LNCAP (cell line): ENCODE measurements at regions not wholly inside any gene's neighbourhood (a gene's known extent, or its start where the extent isn't known, plus 50 kb on each side); places are given as distances from the start of the nearest gene placed in this dataset.

Source experiments
- TF ChIP-seq, protein P1 (sequence below): fragments of 450-650 bp; IDR thresholded peaks from 2 replicates; pipeline ENCODE4 v1.5.1; 2017; ENCODE audit warnings: mild to moderate bottlenecking

DNA sequence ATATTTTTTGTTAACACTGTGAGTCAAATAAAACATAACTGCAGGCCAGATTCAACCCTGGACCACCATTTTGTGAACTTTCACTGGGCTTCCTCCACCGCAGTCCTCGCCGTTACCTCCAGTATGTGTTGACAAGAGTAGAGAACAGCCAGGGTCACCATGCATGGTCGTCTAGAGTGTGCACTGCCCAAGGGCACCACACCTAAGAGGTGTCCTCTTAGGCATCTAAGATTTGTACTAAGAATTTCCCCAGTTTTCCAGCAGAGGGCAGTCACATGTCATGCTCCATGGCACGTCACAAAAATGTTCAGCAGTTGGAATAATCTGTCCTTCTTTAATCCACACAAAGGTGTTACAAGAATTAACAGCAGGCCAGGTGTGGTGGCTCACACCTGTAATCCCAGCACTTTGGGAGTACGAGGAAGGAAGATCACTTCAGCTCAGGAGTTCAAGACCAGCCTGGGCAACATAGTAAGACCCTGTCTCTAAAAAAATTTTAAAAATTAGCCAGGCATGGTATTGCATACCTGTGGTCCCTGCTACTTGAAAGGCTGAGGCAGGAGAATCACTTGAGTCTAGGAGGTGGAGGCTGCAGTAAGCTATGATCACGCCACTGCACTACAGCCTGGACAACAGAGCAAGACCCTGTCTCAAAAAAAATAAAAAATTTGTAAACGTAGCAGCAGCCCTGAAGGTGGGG, 71.2 kb upstream of the FOXK1 start:
- TF ChIP-seq, protein P1, sequence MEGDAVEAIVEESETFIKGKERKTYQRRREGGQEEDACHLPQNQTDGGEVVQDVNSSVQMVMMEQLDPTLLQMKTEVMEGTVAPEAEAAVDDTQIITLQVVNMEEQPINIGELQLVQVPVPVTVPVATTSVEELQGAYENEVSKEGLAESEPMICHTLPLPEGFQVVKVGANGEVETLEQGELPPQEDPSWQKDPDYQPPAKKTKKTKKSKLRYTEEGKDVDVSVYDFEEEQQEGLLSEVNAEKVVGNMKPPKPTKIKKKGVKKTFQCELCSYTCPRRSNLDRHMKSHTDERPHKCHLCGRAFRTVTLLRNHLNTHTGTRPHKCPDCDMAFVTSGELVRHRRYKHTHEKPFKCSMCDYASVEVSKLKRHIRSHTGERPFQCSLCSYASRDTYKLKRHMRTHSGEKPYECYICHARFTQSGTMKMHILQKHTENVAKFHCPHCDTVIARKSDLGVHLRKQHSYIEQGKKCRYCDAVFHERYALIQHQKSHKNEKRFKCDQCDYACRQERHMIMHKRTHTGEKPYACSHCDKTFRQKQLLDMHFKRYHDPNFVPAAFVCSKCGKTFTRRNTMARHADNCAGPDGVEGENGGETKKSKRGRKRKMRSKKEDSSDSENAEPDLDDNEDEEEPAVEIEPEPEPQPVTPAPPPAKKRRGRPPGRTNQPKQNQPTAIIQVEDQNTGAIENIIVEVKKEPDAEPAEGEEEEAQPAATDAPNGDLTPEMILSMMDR = peak; percentile 78

DNA sequence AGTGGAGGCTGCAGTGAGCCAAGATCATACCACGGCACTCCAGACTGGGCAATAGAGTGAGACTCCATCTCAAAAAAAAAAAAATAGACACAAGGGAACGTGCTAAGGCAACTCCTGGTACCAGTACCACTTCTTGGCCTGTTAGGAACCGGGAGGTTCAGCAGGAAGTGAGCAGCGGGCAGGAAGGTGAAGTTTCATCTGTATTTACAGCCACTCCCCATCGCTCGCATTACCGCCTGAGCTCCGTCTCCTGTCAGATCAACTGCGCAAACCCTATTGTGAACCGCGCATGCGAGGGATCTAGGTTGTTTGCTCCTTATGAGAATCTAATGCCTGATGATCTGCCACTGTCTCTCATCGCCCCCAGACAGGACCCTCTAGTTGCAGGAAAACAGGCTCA, 69.9 kb upstream of the FOXK1 start:
- TF ChIP-seq, protein P1 = no peak

DNA sequence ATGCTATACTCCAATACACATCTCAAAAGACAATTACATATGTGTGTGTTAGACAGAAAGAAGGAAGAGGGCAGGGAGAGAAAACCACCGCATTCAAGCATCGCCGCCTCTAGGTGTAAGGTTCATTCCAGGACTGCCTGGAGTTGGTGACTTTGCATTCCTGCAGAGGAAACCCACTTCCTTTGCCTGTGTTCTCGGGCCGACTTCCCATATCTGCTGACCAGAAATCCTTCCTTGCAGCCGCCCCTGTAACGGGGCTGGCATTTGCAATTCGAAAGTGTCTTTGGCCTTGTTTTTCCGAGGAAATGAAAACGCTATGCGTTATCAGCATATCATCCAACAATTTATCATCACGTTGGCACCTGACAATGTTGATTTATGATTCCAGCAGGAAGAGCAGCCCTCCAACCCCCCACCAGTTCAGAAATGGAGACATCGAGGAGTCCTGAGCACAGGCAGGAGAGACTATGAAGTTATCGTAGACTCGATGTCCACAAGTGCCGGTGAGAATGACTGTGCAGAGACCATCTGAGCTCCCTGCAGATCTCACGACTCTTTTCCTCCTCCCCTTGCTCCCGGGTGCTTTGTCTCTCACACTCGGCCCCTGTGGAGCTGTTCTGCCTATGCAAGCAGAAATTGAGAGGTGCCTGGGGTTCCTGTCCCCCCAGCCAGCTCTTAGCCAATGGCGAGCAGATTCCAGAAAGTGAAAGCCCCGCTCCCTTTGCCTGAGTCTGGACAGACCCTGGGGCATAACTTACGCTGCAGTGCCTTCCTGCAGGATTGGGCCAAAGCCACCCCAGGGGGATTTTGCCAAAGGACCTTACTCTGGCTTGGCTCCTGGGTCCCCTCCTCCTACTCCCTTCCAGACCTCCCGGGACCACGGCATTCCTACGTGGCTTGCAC, 68.9 kb upstream of the FOXK1 start:
- TF ChIP-seq, protein P1 = no peak

DNA sequence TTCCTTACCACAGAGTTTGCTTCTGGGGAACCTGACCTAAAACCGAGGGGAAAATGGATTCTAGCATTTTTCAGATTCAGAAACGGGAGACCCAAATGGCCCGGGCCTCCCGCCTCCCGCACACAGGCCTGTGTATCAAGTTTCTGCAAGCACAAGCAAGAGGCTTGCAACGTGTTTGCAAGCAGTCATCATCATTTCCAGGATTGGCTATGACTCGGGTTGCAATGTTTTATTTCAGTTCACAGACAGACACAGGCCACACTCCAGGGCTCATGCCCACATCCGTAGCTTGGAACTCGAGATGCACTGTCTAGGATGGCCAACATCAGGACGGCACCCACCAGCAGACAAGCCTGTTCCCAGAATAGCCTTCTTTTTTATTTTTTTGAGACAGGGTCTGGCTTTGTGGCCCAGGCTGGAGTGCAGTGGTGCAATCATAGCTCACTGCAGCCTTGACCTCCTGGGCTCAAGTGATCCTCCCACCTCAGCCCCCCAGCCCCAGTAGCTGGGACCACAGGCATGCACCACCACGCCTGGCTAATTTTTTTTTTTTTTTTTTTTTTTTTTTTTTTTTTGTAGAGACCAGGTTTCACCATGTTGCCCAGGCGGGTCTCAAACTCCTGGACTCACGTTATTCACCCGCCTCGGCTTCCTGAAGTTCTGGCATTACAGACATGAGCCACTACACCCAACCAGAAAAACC, 68.1 kb upstream of the FOXK1 start:
- TF ChIP-seq, protein P1 = no peak

DNA sequence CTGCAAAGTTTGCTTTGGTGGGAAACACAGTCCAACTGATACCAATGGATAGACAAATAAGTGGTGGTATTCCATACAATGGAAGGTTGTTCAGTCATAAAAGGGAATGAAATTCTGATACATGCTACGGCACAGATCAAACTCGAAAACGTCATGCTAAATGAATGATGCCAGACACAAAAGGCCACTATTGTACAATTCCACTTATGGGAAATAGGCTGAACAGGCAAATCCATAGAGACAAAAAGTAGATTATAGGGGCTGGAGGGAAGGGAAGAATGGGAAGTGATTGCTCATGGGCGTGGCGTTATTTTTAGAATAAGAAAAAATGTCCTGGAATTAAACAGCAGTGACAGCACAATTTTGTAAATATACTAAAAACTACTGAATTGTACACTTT, 66.0 kb upstream of the FOXK1 start:
- TF ChIP-seq, protein P1 = no peak

DNA sequence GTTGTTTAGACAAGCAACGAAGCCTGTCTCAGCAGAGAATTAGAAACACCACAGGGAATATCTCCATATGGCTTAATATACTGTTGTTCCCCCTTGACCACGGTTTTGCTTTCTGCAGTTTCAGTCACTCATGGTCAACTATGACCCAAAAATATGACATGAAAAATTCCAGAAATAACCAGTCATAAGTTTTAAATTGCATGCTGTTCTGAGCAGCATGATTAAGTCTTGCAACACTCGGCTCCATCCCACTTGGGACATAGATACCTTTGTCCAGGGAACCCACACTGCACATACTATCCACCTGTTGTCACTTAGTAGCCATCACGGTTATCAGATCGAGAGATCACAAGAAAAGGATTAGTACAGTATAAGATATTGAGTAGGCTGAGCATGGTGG, 60.7 kb upstream of the FOXK1 start:
- TF ChIP-seq, protein P1 = no peak

DNA sequence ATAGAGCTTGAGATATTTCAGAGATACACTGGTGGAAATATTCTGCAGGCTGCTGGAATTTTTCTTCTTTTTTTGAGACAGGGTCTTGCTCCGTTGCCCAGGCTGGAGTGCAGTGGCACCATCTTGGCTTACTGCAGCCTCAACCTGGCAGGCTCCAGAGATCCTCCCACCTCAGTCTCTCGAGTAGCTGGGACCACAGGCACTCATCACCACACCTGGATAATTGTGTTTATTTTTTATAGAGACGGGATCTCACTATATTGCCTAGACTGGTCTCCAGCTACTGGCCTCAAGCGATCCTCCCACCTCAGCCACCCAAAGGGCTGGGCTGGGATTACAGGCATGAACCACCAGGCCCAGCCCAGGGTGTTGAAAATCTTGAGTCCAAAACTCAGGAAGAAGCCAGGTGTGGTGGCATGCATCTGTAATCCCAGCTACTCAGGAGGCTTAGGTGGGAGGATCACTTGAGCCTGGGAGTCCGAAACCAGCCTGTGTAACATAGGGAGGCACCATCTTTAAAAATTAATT, 55.7 kb upstream of the FOXK1 start:
- TF ChIP-seq, protein P1 = no peak
